ENCODE measurements at regions not wholly inside any gene's neighbourhood (a gene's known extent, or its start where the extent isn't known, plus 50 kb on each side); places are given as distances from the start of the nearest gene placed in this dataset.

GRCh38 chr5:124606543-124606942, 139.9 kb downstream of the ZNF608 start:
- no peaks in the 10 kb centered on the region for H3K27me3 ChIP-seq (ENCODE audit: control insufficient read depth in 4 of 4, insufficient read depth in 4 of 4, low read length in 3 of 4)
- TF ChIP-seq NR2F2 (IDR thresholded peaks at IDR 0.05) (no peak), ATF3 (IDR thresholded peaks at IDR 0.05) (no peak), HNF4G (IDR thresholded peaks at IDR 0.05) (no peak), FOXA1 (IDR thresholded peaks at IDR 0.05) (no peak), GABPA (IDR thresholded peaks at IDR 0.05 in 1 of 2, conservative IDR thresholded peaks at IDR 0.05 in 1 of 2) (no peak), CTCF (IDR thresholded peaks at IDR 0.05; ENCODE audit: low read depth, low read length, missing input control) (no peak), ZBTB33 (IDR thresholded peaks at IDR 0.05) (no peak), REST (IDR thresholded peaks at IDR 0.05) (no peak), FOXA2 (IDR thresholded peaks at IDR 0.05) (no peak), RAD21 (IDR thresholded peaks at IDR 0.05) (no peak), MAX (IDR thresholded peaks at IDR 0.05) (no peak), TAF1 (conservative IDR thresholded peaks at IDR 0.05) (no peak), SP1 (IDR thresholded peaks at IDR 0.05) (no peak), JUND (IDR thresholded peaks at IDR 0.05) (no peak), EGR1 (IDR thresholded peaks at IDR 0.05; ENCODE audit: low read depth in 2 of 2) (no peak)
- no peaks in the 10 kb centered on the region for H3K9me3 ChIP-seq (ENCODE audit: control insufficient read depth in 4 of 4, low read length in 3 of 4)
- H3K27ac ChIP-seq (ENCODE audit: low read depth in 1 of 2, low read length in 2 of 2), result no peak overlapping the region
- H3K36me3 ChIP-seq (ENCODE audit: control insufficient read depth in 4 of 4, insufficient read depth in 3 of 4, low read depth in 1 of 4, low read length in 3 of 4), result no peaks in the 10 kb centered on the region
- no peak for DNase-seq (ENCODE audit: low spot score)
- no peaks in the 10 kb centered on the region for H3K4me1 ChIP-seq (ENCODE audit: control insufficient read depth in 4 of 4, insufficient read depth in 4 of 4, low read length in 3 of 4)
- no peak overlapping the region for H3K4me3 ChIP-seq (ENCODE audit: low read depth in 1 of 3, low read length in 3 of 3)
- 93% methylated on average over 2 of the region's 2 CpGs for WGBS
- no peak overlapping the region for H3K9ac ChIP-seq (ENCODE audit: low read depth in 1 of 2, low read length in 2 of 2)

GRCh38 chr5:124606093-124606492, 140.3 kb downstream of the ZNF608 start:
- Histone ChIP-seq H3K9ac (ENCODE audit: low read depth in 1 of 2, low read length in 2 of 2) (no peak overlapping the region), H3K9me3 (ENCODE audit: control insufficient read depth in 4 of 4, low read length in 3 of 4) (no peaks in the 10 kb centered on the region), H3K36me3 (ENCODE audit: control insufficient read depth in 4 of 4, insufficient read depth in 3 of 4, low read depth in 1 of 4, low read length in 3 of 4) (no peaks in the 10 kb centered on the region), H3K4me3 (ENCODE audit: low read depth in 1 of 3, low read length in 3 of 3) (no peak overlapping the region), H3K27me3 (ENCODE audit: control insufficient read depth in 4 of 4, insufficient read depth in 4 of 4, low read length in 3 of 4) (no peaks in the 10 kb centered on the region), H3K27ac (ENCODE audit: low read depth in 1 of 2, low read length in 2 of 2) (no peak overlapping the region), H3K4me1 (ENCODE audit: control insufficient read depth in 4 of 4, insufficient read depth in 4 of 4, low read length in 3 of 4) (no peaks in the 10 kb centered on the region)
- DNase-seq (ENCODE audit: low spot score), result no peak
- TF ChIP-seq YY1 (IDR thresholded peaks at IDR 0.05), result no peak
- 87% methylated on average over 2 of the region's 2 CpGs for WGBS
